Progenitor cell of endocrine pancreas (in vitro differentiated cells): ENCODE measurements at regions not wholly inside any gene's neighbourhood (a gene's known extent, or its start where the extent isn't known, plus 50 kb on each side); places are given as distances from the start of the nearest gene placed in this dataset.

Experiments used
- DNase-seq: peaks from one replicate; pipeline ENCODE4 v3.0.0; 2021; ENCODE audit warnings: low spot score; ENCODE audit not compliant: unreplicated experiment
- H3K27ac Mint-ChIP-seq: 2 replicates; pipeline ENCODE4 v1.8.0; 2021; ENCODE audit warnings: mild to moderate bottlenecking, moderate library complexity, mixed read lengths
- H3K27me3 Mint-ChIP-seq: 2 replicates; pipeline ENCODE4 v1.8.0; 2021; ENCODE audit warnings: mixed read lengths
- H3K36me3 Mint-ChIP-seq: 2 replicates; pipeline ENCODE4 v1.8.0; 2022; ENCODE audit warnings: mixed read lengths; ENCODE audit not compliant: insufficient read depth
- H3K4me1 Mint-ChIP-seq: 2 replicates; pipeline ENCODE4 v1.8.0; 2021; ENCODE audit warnings: low read depth, mixed read lengths
- H3K4me3 Mint-ChIP-seq: 2 replicates; pipeline ENCODE4 v1.8.0; 2021; ENCODE audit warnings: low read depth, mild to moderate bottlenecking, moderate library complexity, mixed read lengths
- H3K9me3 Mint-ChIP-seq: 2 replicates; pipeline ENCODE4 v1.8.0; 2021; ENCODE audit warnings: low read depth, mixed read lengths
- CTCF ChIP-seq: fragments of 200-600 bp; sonication (generic); IDR thresholded peaks from one replicate; pipeline ENCODE4 v1.5.0; 2021; ENCODE audit warnings: antibody characterized with exemption, mild to moderate bottlenecking; ENCODE audit not compliant: unreplicated experiment

- no peaks in the 10 kb centered on the region for H3K9me3 Mint-ChIP-seq
- no peaks in the 10 kb centered on the region for H3K36me3 Mint-ChIP-seq
- no peak overlapping the region for H3K27ac Mint-ChIP-seq
- TF ChIP-seq CTCF = no peak
- H3K4me3 Mint-ChIP-seq = no peak overlapping the region
- no peaks in the 10 kb centered on the region for H3K4me1 Mint-ChIP-seq
- DNase-seq = no peak
- peaks cover 9% of the 10 kb centered on the region for H3K27me3 Mint-ChIP-seq
These were observed 550.1 kb downstream of the OMA1 start for GRCh38 chr1:57996400-57996799.

GRCh38 chr1:57991289-57991688 lies 555.2 kb downstream of the OMA1 start:
- no peak for DNase-seq
- H3K36me3 Mint-ChIP-seq = no peaks in the 10 kb centered on the region
- no peak overlapping the region for H3K27ac Mint-ChIP-seq
- H3K27me3 Mint-ChIP-seq = no peaks in the 10 kb centered on the region
- no peak overlapping the region for H3K4me3 Mint-ChIP-seq
- H3K4me1 Mint-ChIP-seq = no peaks in the 10 kb centered on the region
- no peak for TF ChIP-seq CTCF
- H3K9me3 Mint-ChIP-seq = no peaks in the 10 kb centered on the region

GRCh38 chr1:57989877-57990276 lies 556.6 kb downstream of the OMA1 start:
- no peaks in the 10 kb centered on the region for H3K36me3 Mint-ChIP-seq
- H3K27me3 Mint-ChIP-seq = no peaks in the 10 kb centered on the region
- H3K4me3 Mint-ChIP-seq = no peak overlapping the region
- no peaks in the 10 kb centered on the region for H3K9me3 Mint-ChIP-seq
- TF ChIP-seq CTCF = no peak
- DNase-seq = no peak
- H3K27ac Mint-ChIP-seq = no peak overlapping the region
- H3K4me1 Mint-ChIP-seq = no peaks in the 10 kb centered on the region

- H3K27ac Mint-ChIP-seq = no peak overlapping the region
- no peaks in the 10 kb centered on the region for H3K9me3 Mint-ChIP-seq
- no peak overlapping the region for H3K4me3 Mint-ChIP-seq
- TF ChIP-seq CTCF = no peak
- H3K27me3 Mint-ChIP-seq = peaks cover 2% of the 10 kb centered on the region
- DNase-seq = no peak
- H3K36me3 Mint-ChIP-seq = no peaks in the 10 kb centered on the region
- H3K4me1 Mint-ChIP-seq = no peaks in the 10 kb centered on the region
These were observed 559.0 kb downstream of the OMA1 start for GRCh38 chr1:57987523-57987922.

- no peak for TF ChIP-seq CTCF
- peaks cover 3% of the 10 kb centered on the region for H3K27me3 Mint-ChIP-seq
- H3K9me3 Mint-ChIP-seq = no peaks in the 10 kb centered on the region
- no peaks in the 10 kb centered on the region for H3K4me1 Mint-ChIP-seq
- DNase-seq = no peak
- no peaks in the 10 kb centered on the region for H3K36me3 Mint-ChIP-seq
- H3K4me3 Mint-ChIP-seq = no peak overlapping the region
- H3K27ac Mint-ChIP-seq = no peak overlapping the region
These were observed 560.1 kb downstream of the OMA1 start for GRCh38 chr1:57986432-57986831.
